H1 (cell line): ENCODE measurements at regions not wholly inside any gene's neighbourhood (a gene's known extent, or its start where the extent isn't known, plus 50 kb on each side); places are given as distances from the start of the nearest gene placed in this dataset.

Experiments used
- CTCF ChIA-PET: fragments of 300-600 bp; sonication (Branson Sonifier 250); formaldehyde crosslinking; loops from one replicate; lab custom pipeline; 2021; ENCODE audit not compliant: partially characterized antibody; lab: Charles Lee
- POLR2A ChIA-PET: fragments of 300-600 bp; sonication (Branson Sonifier 250); formaldehyde crosslinking; loops from one replicate; lab custom pipeline; 2021; ENCODE audit warnings: inconsistent platforms; ENCODE audit not compliant: partially characterized antibody; lab: Charles Lee
- DNase-seq, 2 experiments: peaks; one replicate each; pipeline versions ENCODE4 v3.0.0 to v3.0.0-alpha.2; 2010 to 2022; ENCODE audit warnings: low spot score in 2 of 2, low read depth in 1 of 2, mixed read lengths in 1 of 2
- FAIRE-seq: peaks from 2 replicates; lab custom pipeline; 2011; peaks lifted over from hg19 to GRCh38; lab: Jason Lieb, UNC
- H2AFZ ChIP-seq: 2 replicates; pipeline ENCODE4 v1.8.1; 2012; ENCODE audit warnings: low read length, inconsistent platforms
- H2AK5ac ChIP-seq: 2 replicates; pipeline ENCODE4 v1.6.1; 2013; ENCODE audit warnings: low read depth, low read length
- H2BK120ac ChIP-seq: replicated peaks from 2 replicates; pipeline ENCODE3; 2013; ENCODE audit warnings: low read depth, low read length, inconsistent platforms
- H2BK12ac ChIP-seq: 2 replicates; pipeline ENCODE4 v1.6.1; 2013; ENCODE audit warnings: low read depth, low read length
- H2BK15ac ChIP-seq: 2 replicates; pipeline ENCODE4 v1.6.1; 2013; ENCODE audit warnings: low read length
- H2BK20ac ChIP-seq: 2 replicates; pipeline ENCODE4 v1.6.1; 2013; ENCODE audit warnings: low read length
- H2BK5ac ChIP-seq: 2 replicates; pipeline ENCODE4 v1.6.1; 2013; ENCODE audit warnings: low read depth, low read length
- H3K14ac ChIP-seq: 2 replicates; pipeline ENCODE4 v1.6.1; 2013; ENCODE audit warnings: inconsistent platforms; ENCODE audit not compliant: insufficient read length
- H3K18ac ChIP-seq: 2 replicates; pipeline ENCODE4 v1.6.1; 2013; ENCODE audit warnings: low read length; ENCODE audit errors: extremely low read depth
- H3K23ac ChIP-seq: 2 replicates; pipeline ENCODE4 v1.6.1; 2013; ENCODE audit warnings: inconsistent platforms; ENCODE audit not compliant: insufficient read length
- H3K23me2 ChIP-seq: 2 replicates; pipeline ENCODE4 v1.6.1; 2013; ENCODE audit warnings: low read depth, low read length
- H3K27ac ChIP-seq: 2 replicates; pipeline ENCODE4 v1.6.1; 2011; ENCODE audit warnings: low read depth, low read length, inconsistent platforms
- H3K27me3 ChIP-seq, 4 experiments: replicated peaks in 1 of 4; 1 replicate in 1 of 4; 2 replicates in 3 of 4; pipeline versions ENCODE4 v1.6.1 to v1.8.1; 2011 to 2013; ENCODE audit warnings: low read length in 3 of 4, mild to moderate bottlenecking in 3 of 4, inconsistent platforms in 2 of 4, mixed read lengths in 2 of 4, moderate library complexity in 1 of 4; ENCODE audit not compliant: control insufficient read depth in 3 of 4, insufficient read depth in 3 of 4; ENCODE audit errors: extremely low read depth in 1 of 4
- H3K36me3 ChIP-seq, 4 experiments: 2 replicates each; pipeline versions ENCODE4 v1.6.1 to v1.8.1; 2011 to 2013; ENCODE audit warnings: mild to moderate bottlenecking in 4 of 4, low read length in 3 of 4, moderate library complexity in 2 of 4, control low read depth in 1 of 4, inconsistent platforms in 1 of 4; ENCODE audit not compliant: insufficient read depth in 4 of 4, control insufficient read depth in 2 of 4
- H3K4ac ChIP-seq: replicated peaks from 2 replicates; pipeline ENCODE3; 2013; ENCODE audit warnings: low read length, low read depth, mixed read lengths, inconsistent platforms; ENCODE audit not compliant: insufficient read length
- H3K4me1 ChIP-seq, 4 experiments: replicated peaks in 1 of 4; 1 replicate in 1 of 4; 2 replicates in 3 of 4; pipeline versions ENCODE4 v1.6.1 to v1.8.1; 2011 to 2013; ENCODE audit warnings: low read length in 3 of 4, inconsistent platforms in 2 of 4, mixed read lengths in 1 of 4; ENCODE audit not compliant: insufficient read depth in 4 of 4, control insufficient read depth in 3 of 4
- H3K4me2 ChIP-seq, 2 experiments: 2 replicates each; pipeline versions ENCODE4 v1.6.1 to v1.8.1; 2011 to 2013; ENCODE audit warnings: low read depth in 2 of 2, low read length in 2 of 2, control low read depth in 1 of 2, inconsistent platforms in 1 of 2, mild to moderate bottlenecking in 1 of 2; ENCODE audit not compliant: insufficient read depth in 1 of 2
- H3K4me3 ChIP-seq, 4 experiments: fragments of 200-600, 300-600 bp in 1 of 4; sonication (generic), shearing (Covaris generic), sonication (Bioruptor Twin) in 1 of 4; 2 replicates each; pipeline versions ENCODE4 v1.5.1 to v1.8.1; 2011 to 2016; ENCODE audit warnings: low read length in 4 of 4, low read depth in 3 of 4, control low read depth in 2 of 4, inconsistent platforms in 2 of 4, mild to moderate bottlenecking in 2 of 4, mixed read lengths in 1 of 4, moderate library complexity in 1 of 4; ENCODE audit not compliant: insufficient read depth in 2 of 4; ENCODE audit errors: extremely low read depth in 1 of 4
- H3K56ac ChIP-seq: replicated peaks from 2 replicates; pipeline ENCODE3; 2013; ENCODE audit warnings: low read depth, mild to moderate bottlenecking, mixed read lengths, low read length, inconsistent platforms; ENCODE audit not compliant: insufficient read length
- H3K79me1 ChIP-seq: 2 replicates; pipeline ENCODE4 v1.6.1; 2013; ENCODE audit warnings: low read depth, low read length, control low read depth
- H3K79me2 ChIP-seq, 2 experiments: 2 replicates each; pipeline versions ENCODE4 v1.6.1 to v1.8.1; 2012 to 2013; ENCODE audit warnings: low read length in 2 of 2, mild to moderate bottlenecking in 2 of 2, inconsistent platforms in 1 of 2; ENCODE audit not compliant: insufficient read depth in 2 of 2, control insufficient read depth in 1 of 2
- H3K9ac ChIP-seq, 4 experiments: replicated peaks in 1 of 4; 1 replicate in 1 of 4; 2 replicates in 3 of 4; pipeline versions ENCODE4 v1.6.1 to v1.8.1; 2011 to 2013; ENCODE audit warnings: low read depth in 3 of 4, low read length in 3 of 4, control low read depth in 2 of 4, mild to moderate bottlenecking in 2 of 4, moderate library complexity in 2 of 4, inconsistent platforms in 1 of 4; ENCODE audit errors: extremely low read depth in 1 of 4
- H3K9me3 ChIP-seq, 2 experiments: 2 replicates each; pipeline versions ENCODE4 v1.6.1 to v1.8.1; 2012 to 2013; ENCODE audit warnings: mild to moderate bottlenecking in 2 of 2, moderate library complexity in 2 of 2, control low read depth in 1 of 2, inconsistent platforms in 1 of 2, low read depth in 1 of 2, low read length in 1 of 2, mixed read lengths in 1 of 2; ENCODE audit not compliant: insufficient read depth in 2 of 2
- H4K20me1 ChIP-seq, 2 experiments: replicated peaks in 1 of 2; 2 replicates each; pipeline versions ENCODE3 to v1.8.1; 2011 to 2013; ENCODE audit warnings: inconsistent platforms in 2 of 2, low read length in 2 of 2, mild to moderate bottlenecking in 1 of 2; ENCODE audit not compliant: insufficient read depth in 2 of 2, control insufficient read depth in 1 of 2
- H4K5ac ChIP-seq: 2 replicates; pipeline ENCODE4 v1.6.1; 2013; ENCODE audit warnings: low read length, low read depth, mixed read lengths, inconsistent platforms; ENCODE audit not compliant: insufficient read length
- H4K8ac ChIP-seq: 2 replicates; pipeline ENCODE4 v1.8.0; 2013; ENCODE audit warnings: mild to moderate bottlenecking, moderate library complexity, low read length, inconsistent platforms; ENCODE audit not compliant: insufficient read depth; ENCODE audit errors: extremely low read depth
- H4K91ac ChIP-seq: replicated peaks from 2 replicates; pipeline ENCODE3; 2013; ENCODE audit warnings: low read length, mixed read lengths, inconsistent platforms; ENCODE audit not compliant: insufficient read length
- BACH1 ChIP-seq: IDR thresholded peaks from 2 replicates; pipeline ENCODE4 v1.6.1; 2012; ENCODE audit warnings: low read length, improper control_type of control experiment
- BRCA1 ChIP-seq: IDR thresholded peaks from 2 replicates; pipeline ENCODE4 v1.6.1; 2012; ENCODE audit warnings: low read depth, low read length, improper control_type of control experiment
- MAFK ChIP-seq: IDR thresholded peaks from 2 replicates; pipeline ENCODE4 v1.6.1; 2012; ENCODE audit warnings: low read depth, mild to moderate bottlenecking, improper control_type of control experiment, low read length
- WGBS, 2 experiments: shearing (Covaris generic) in 1 of 2; methylation state at CpG; one replicate each; pipeline versions ENCODE4 v1.1.6 to v1.1.7; 2013 to 2015; ENCODE audit warnings: low lambda C conversion rate in 2 of 2, mixed read lengths in 2 of 2, inconsistent platforms in 1 of 2, low coverage in 1 of 2, missing lambda C conversion rate in 1 of 2; ENCODE audit not compliant: insufficient replicate concordance in 2 of 2, insufficient coverage in 1 of 2, insufficient read length in 1 of 2; ENCODE audit errors: extremely low coverage in 1 of 2, missing lambda C conversion rate in 1 of 2; 5-methylcytosine and 5-hydroxymethylcytosine counted together

DNA sequence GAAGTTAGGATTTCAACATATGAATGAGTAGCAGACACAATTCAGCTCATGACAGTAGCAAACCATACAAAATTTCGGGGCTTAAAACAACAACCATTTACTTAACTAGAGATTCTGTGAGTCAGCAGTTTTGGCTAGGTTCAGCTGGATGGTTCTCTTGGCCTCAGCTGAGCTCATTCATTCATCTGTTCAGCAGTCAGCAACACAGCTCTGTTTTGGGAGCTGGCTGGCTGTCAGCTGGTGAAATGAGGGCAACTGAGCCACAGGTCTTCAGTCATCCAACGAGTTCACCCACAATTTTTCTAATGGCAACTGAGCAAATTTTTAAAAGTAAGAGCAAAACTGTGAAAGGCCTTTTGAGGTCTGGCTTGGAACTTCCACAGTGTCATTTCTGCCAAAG lies 2005.1 kb upstream of the AGA start:
- 79% methylated on average over 2 of the region's 2 CpGs; no CpG with 5 or more reads in 1 of the 2 experiments for WGBS, 2 experiments
- Histone ChIP-seq H4K5ac (no peak overlapping the region), H3K27me3 (no peaks in the 10 kb centered on the region), H3K4me1 (peaks cover 0 to 4% (median 0%) of the 10 kb centered on the region in 4 experiments; a peak in 1 of 7 replicates), H2AFZ (peak overlapping the region; percentile 57; the same call in 1 of the 2 replicates), H3K23me2 (no peaks in the 10 kb centered on the region), H3K79me2 (no peaks in the 10 kb centered on the region), H3K4me2 (no peak overlapping the region), H3K4ac (no peak overlapping the region), H2BK5ac (no peak overlapping the region), H3K4me3 (no peak overlapping the region), H4K20me1 (no peaks in the 10 kb centered on the region), H2BK20ac (no peak overlapping the region), H3K56ac (no peak overlapping the region), H2BK15ac (no peak overlapping the region), H3K23ac (no peak overlapping the region), H3K9me3 (no peaks in the 10 kb centered on the region), H3K79me1 (no peaks in the 10 kb centered on the region), H3K18ac (no peak overlapping the region), H2AK5ac (no peak overlapping the region), H4K91ac (peak overlapping the region; percentile 39), H3K36me3 (no peaks in the 10 kb centered on the region; a peak in 1 of 8 replicates), H2BK120ac (no peak overlapping the region), H4K8ac (no peak overlapping the region), H2BK12ac (0 out of 2 replicates have a peak overlapping the region, but pooled peaks have one; percentile 40), H3K14ac (no peak overlapping the region), H3K27ac (no peak overlapping the region), H3K9ac (no peak overlapping the region)
- peak; percentile 55 for FAIRE-seq
- POLR2A ChIA-PET = interaction anchor here (1.0 kb wide), 1 partner anchor 18 kb away, joined by 3 read pairs; no protein-coding TSS in a partner anchor
- CTCF ChIA-PET = interaction anchor here (0.6 kb wide), 1 partner anchor 537 kb away, joined by 4 read pairs; no protein-coding TSS in a partner anchor
- no peak for DNase-seq
- TF ChIP-seq BACH1 (peak; percentile 94), MAFK (peak; percentile 86), BRCA1 (no peak)
